HCT116 (cell line): ENCODE measurements at regions not wholly inside any gene's neighbourhood (a gene's known extent, or its start where the extent isn't known, plus 50 kb on each side); places are given as distances from the start of the nearest gene placed in this dataset.

ENCODE experiments used
- CEBPB ChIP-seq: IDR thresholded peaks from 2 replicates; pipeline ENCODE4 v1.6.1; 2012; ENCODE audit warnings: low read depth
- EZH2 ChIP-seq: fragments of 200-600 bp; sonication (generic); IDR thresholded peaks from 2 replicates; pipeline ENCODE4 v1.6.1; 2017; ENCODE audit warnings: antibody characterized with exemption, mixed run types
- FOSL1 ChIP-seq: IDR thresholded peaks from 2 replicates; pipeline ENCODE4 v1.6.1; 2012; ENCODE audit warnings: low read depth
- JUND ChIP-seq: IDR thresholded peaks from 2 replicates; pipeline ENCODE4 v1.6.1; 2012
- POLR2A ChIP-seq: IDR thresholded peaks from 2 replicates; pipeline ENCODE4 v1.7.0; 2011; ENCODE audit warnings: borderline replicate concordance; ENCODE audit not compliant: insufficient read depth, insufficient read length; ENCODE audit errors: extremely low read depth
- POLR2AphosphoS5 ChIP-seq: IDR thresholded peaks from 2 replicates; pipeline ENCODE4 v1.6.1; 2011; ENCODE audit warnings: mild to moderate bottlenecking, low read depth, low read length, moderate library complexity
- RAD21 ChIP-seq: IDR thresholded peaks from 2 replicates; pipeline ENCODE4 v1.6.1; 2012; ENCODE audit warnings: low read depth, mild to moderate bottlenecking
- SP1 ChIP-seq: IDR thresholded peaks from 2 replicates; pipeline ENCODE4 v1.6.1; 2012; ENCODE audit warnings: low read depth
- TF ChIP-seq, protein P1 (sequence below), 3 experiments: fragments of 200-600 bp in 1 of 3; sonication (generic) in 1 of 3; IDR thresholded peaks in 2 of 3; conservative IDR thresholded peaks in 1 of 3; 2 replicates each; pipeline ENCODE4 v1.5.1; 2012 to 2017; ENCODE audit warnings: low read depth in 2 of 3, low read length in 2 of 3, antibody characterized with exemption in 1 of 3, borderline replicate concordance in 1 of 3, control low read depth in 1 of 3, mild to moderate bottlenecking in 1 of 3, mixed read lengths in 1 of 3, mixed run types in 1 of 3, moderate library complexity in 1 of 3; ENCODE audit not compliant: insufficient read depth in 1 of 3
- TF ChIP-seq, protein P2 (sequence below): IDR thresholded peaks from 2 replicates; pipeline ENCODE4 v1.6.1; 2012

DNA sequence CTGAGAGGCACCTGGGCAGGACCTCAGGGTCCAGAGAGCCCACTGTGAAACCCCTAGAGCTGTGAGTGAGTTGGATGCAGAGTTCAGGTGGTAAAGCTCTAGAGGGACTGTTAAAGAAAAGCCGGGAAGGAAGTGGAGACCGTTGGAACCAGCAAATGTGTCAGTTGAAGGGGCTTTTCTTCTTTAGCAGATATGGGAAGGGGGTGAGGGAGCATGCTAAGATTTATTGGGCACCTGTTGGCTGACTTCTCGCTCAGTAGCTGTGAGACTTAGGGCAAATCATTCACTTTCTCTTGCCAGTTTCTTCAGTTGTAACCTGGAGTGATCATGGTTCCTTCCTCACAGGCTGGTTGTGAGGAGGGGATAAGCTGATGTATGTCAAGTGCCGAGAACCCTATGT, 287.7 kb downstream of the DHX35 start:
- TF ChIP-seq CEBPB (no peak), POLR2AphosphoS5 (no peak), POLR2A (no peak), SP1 (no peak), RAD21 (no peak), EZH2 (no peak), FOSL1 (no peak), JUND (no peak)
- TF ChIP-seq, protein P1, sequence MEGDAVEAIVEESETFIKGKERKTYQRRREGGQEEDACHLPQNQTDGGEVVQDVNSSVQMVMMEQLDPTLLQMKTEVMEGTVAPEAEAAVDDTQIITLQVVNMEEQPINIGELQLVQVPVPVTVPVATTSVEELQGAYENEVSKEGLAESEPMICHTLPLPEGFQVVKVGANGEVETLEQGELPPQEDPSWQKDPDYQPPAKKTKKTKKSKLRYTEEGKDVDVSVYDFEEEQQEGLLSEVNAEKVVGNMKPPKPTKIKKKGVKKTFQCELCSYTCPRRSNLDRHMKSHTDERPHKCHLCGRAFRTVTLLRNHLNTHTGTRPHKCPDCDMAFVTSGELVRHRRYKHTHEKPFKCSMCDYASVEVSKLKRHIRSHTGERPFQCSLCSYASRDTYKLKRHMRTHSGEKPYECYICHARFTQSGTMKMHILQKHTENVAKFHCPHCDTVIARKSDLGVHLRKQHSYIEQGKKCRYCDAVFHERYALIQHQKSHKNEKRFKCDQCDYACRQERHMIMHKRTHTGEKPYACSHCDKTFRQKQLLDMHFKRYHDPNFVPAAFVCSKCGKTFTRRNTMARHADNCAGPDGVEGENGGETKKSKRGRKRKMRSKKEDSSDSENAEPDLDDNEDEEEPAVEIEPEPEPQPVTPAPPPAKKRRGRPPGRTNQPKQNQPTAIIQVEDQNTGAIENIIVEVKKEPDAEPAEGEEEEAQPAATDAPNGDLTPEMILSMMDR (IDR thresholded peaks at IDR 0.05 in 2 of 3, conservative IDR thresholded peaks at IDR 0.05 in 1 of 3; ENCODE audit: borderline replicate concordance in 1 of 3, insufficient read depth in 1 of 3, low read depth in 2 of 3, low read length in 2 of 3) = no peak
- TF ChIP-seq, protein P2, sequence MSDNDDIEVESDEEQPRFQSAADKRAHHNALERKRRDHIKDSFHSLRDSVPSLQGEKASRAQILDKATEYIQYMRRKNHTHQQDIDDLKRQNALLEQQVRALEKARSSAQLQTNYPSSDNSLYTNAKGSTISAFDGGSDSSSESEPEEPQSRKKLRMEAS = no peak
